NCI-H2029 treated with DMSO at 0.1 percent for 48 hours (cell line): ENCODE measurements at regions not wholly inside any gene's neighbourhood (a gene's known extent, or its start where the extent isn't known, plus 50 kb on each side); places are given as distances from the start of the nearest gene placed in this dataset.
"Not testable (repeated sequence)": the region's sequence is repeated elsewhere in the genome, so short reads cannot be mapped to it uniquely, and the experiment has no call there.

Experiments
- DNase-seq: peaks from one replicate; lab custom pipeline; 2025; lab: John Stamatoyannopoulos, UW

- not testable (repeated sequence) for DNase-seq
These were observed 511.0 kb upstream of the AUTS2 start for GRCh38 chr7:69087281-69087680.

GRCh38 chr7:69088185-69088584 is 510.1 kb upstream of the AUTS2 start:
- DNase-seq = no peak

- no peak for DNase-seq
These were observed 507.3 kb upstream of the AUTS2 start for GRCh38 chr7:69090936-69091335.

- DNase-seq = no peak
These were observed 506.8 kb upstream of the AUTS2 start for GRCh38 chr7:69091521-69091920.

- no peak for DNase-seq
These were observed 503.1 kb upstream of the AUTS2 start for GRCh38 chr7:69095127-69095526.

- DNase-seq = no peak
These were observed 502.6 kb upstream of the AUTS2 start for GRCh38 chr7:69095649-69096048.

GRCh38 chr7:69104023-69104422 is 494.3 kb upstream of the AUTS2 start:
- DNase-seq = no peak

- no peak for DNase-seq
These were observed 493.2 kb upstream of the AUTS2 start for GRCh38 chr7:69105092-69105491.

GRCh38 chr7:69105981-69106380 is 492.3 kb upstream of the AUTS2 start:
- no peak for DNase-seq

- not testable (repeated sequence) for DNase-seq
These were observed 491.8 kb upstream of the AUTS2 start for GRCh38 chr7:69106449-69106848.

GRCh38 chr7:69106946-69107345 is 491.3 kb upstream of the AUTS2 start:
- DNase-seq = not testable (repeated sequence)

- no peak for DNase-seq
These were observed 490.2 kb upstream of the AUTS2 start for GRCh38 chr7:69108097-69108496.

- no peak for DNase-seq
These were observed 489.0 kb upstream of the AUTS2 start for GRCh38 chr7:69109246-69109645.

GRCh38 chr7:69109879-69110278 is 488.4 kb upstream of the AUTS2 start:
- no peak for DNase-seq

- DNase-seq = no peak
These were observed 487.7 kb upstream of the AUTS2 start for GRCh38 chr7:69110450-69111050.

- no peak for DNase-seq
These were observed 483.9 kb upstream of the AUTS2 start for GRCh38 chr7:69114374-69114773.

- DNase-seq = no peak
These were observed 482.5 kb upstream of the AUTS2 start for GRCh38 chr7:69115788-69116187.

- not testable (repeated sequence) for DNase-seq
These were observed 482.1 kb upstream of the AUTS2 start for GRCh38 chr7:69116196-69116595.

- peak; percentile 18 for DNase-seq
These were observed 475.3 kb upstream of the AUTS2 start for GRCh38 chr7:69122953-69123352.

GRCh38 chr7:69126896-69127479 is 471.3 kb upstream of the AUTS2 start:
- DNase-seq = no peak

- no peak for DNase-seq
These were observed 468.8 kb upstream of the AUTS2 start for GRCh38 chr7:69129524-69129923.

GRCh38 chr7:69129951-69130350 is 468.3 kb upstream of the AUTS2 start:
- DNase-seq = no peak

GRCh38 chr7:69130396-69130795 is 467.9 kb upstream of the AUTS2 start:
- DNase-seq = no peak

- no peak for DNase-seq
These were observed 464.0 kb upstream of the AUTS2 start for GRCh38 chr7:69134316-69134715.
